ENCODE measurements at regions not wholly inside any gene's neighbourhood (a gene's known extent, or its start where the extent isn't known, plus 50 kb on each side); places are given as distances from the start of the nearest gene placed in this dataset.

- TF ChIP-seq CTCF (IDR thresholded peaks at IDR 0.05; ENCODE audit: insufficient read depth, low read length, poor library complexity, severe bottlenecking): no peak
- H3K27me3 ChIP-seq (replicated peaks; ENCODE audit: control insufficient read depth, insufficient read depth, low read length): no peaks in the 10 kb centered on the region
- H3K4me3 ChIP-seq (replicated peaks; ENCODE audit: low read depth, low read length): no peak overlapping the region
- no peak for DNase-seq (ENCODE audit: extremely low read depth, insufficient read length)
- no peaks in the 10 kb centered on the region for H3K36me3 ChIP-seq (ENCODE audit: control insufficient read depth, insufficient read depth, low read length)
These were observed 443.8 kb downstream of the TENT5A start for GRCh38 chr6:81308577-81309279.

- H3K4me3 ChIP-seq (replicated peaks; ENCODE audit: low read depth, low read length): no peak overlapping the region
- DNase-seq (ENCODE audit: extremely low read depth, insufficient read length): no peak
- H3K27me3 ChIP-seq (replicated peaks; ENCODE audit: control insufficient read depth, insufficient read depth, low read length): no peaks in the 10 kb centered on the region
These were observed 444.7 kb downstream of the TENT5A start for GRCh38 chr6:81307651-81308214.

GRCh38 chr6:81304466-81304865, 448.0 kb downstream of the TENT5A start:
- Histone ChIP-seq H3K36me3 (ENCODE audit: control insufficient read depth, insufficient read depth, low read length) (no peaks in the 10 kb centered on the region), H3K27me3 (replicated peaks; ENCODE audit: control insufficient read depth, insufficient read depth, low read length) (no peaks in the 10 kb centered on the region), H3K4me3 (replicated peaks; ENCODE audit: low read depth, low read length) (no peak overlapping the region)
- no peak for DNase-seq (ENCODE audit: extremely low read depth, insufficient read length)
- TF ChIP-seq CTCF (IDR thresholded peaks at IDR 0.05; ENCODE audit: insufficient read depth, low read length, poor library complexity, severe bottlenecking): no peak

More at GRCh38 chr6:81307651-81308214, 444.7 kb downstream of the TENT5A start:
- H3K36me3 ChIP-seq (ENCODE audit: control insufficient read depth, insufficient read depth, low read length): no peaks in the 10 kb centered on the region
- no peak for TF ChIP-seq CTCF (IDR thresholded peaks at IDR 0.05; ENCODE audit: insufficient read depth, low read length, poor library complexity, severe bottlenecking)

GRCh38 chr6:81300961-81301360, 451.5 kb downstream of the TENT5A start:
- Histone ChIP-seq H3K4me3 (replicated peaks; ENCODE audit: low read depth, low read length) (no peak overlapping the region), H3K36me3 (ENCODE audit: control insufficient read depth, insufficient read depth, low read length) (no peaks in the 10 kb centered on the region), H3K27me3 (replicated peaks; ENCODE audit: control insufficient read depth, insufficient read depth, low read length) (no peaks in the 10 kb centered on the region)
- TF ChIP-seq CTCF (IDR thresholded peaks at IDR 0.05; ENCODE audit: insufficient read depth, low read length, poor library complexity, severe bottlenecking): no peak
- no peak for DNase-seq (ENCODE audit: extremely low read depth, insufficient read length)

GRCh38 chr6:81298751-81299150, 453.7 kb downstream of the TENT5A start:
- Histone ChIP-seq H3K27me3 (replicated peaks; ENCODE audit: control insufficient read depth, insufficient read depth, low read length) (no peaks in the 10 kb centered on the region), H3K4me3 (replicated peaks; ENCODE audit: low read depth, low read length) (no peak overlapping the region), H3K36me3 (ENCODE audit: control insufficient read depth, insufficient read depth, low read length) (no peaks in the 10 kb centered on the region)
- no peak for DNase-seq (ENCODE audit: extremely low read depth, insufficient read length)
- no peak for TF ChIP-seq CTCF (IDR thresholded peaks at IDR 0.05; ENCODE audit: insufficient read depth, low read length, poor library complexity, severe bottlenecking)
